CD1c-positive myeloid dendritic cell (primary cell): ENCODE measurements at regions not wholly inside any gene's neighbourhood (a gene's known extent, or its start where the extent isn't known, plus 50 kb on each side); places are given as distances from the start of the nearest gene placed in this dataset.
"Not testable (repeated sequence)": the region's sequence is repeated elsewhere in the genome, so short reads cannot be mapped to it uniquely, and the experiment has no call there.

Source experiments
- DNase-seq: peaks from one replicate; pipeline ENCODE4 v3.0.0-alpha.2; 2016; ENCODE audit errors: extremely low spot score

DNA sequence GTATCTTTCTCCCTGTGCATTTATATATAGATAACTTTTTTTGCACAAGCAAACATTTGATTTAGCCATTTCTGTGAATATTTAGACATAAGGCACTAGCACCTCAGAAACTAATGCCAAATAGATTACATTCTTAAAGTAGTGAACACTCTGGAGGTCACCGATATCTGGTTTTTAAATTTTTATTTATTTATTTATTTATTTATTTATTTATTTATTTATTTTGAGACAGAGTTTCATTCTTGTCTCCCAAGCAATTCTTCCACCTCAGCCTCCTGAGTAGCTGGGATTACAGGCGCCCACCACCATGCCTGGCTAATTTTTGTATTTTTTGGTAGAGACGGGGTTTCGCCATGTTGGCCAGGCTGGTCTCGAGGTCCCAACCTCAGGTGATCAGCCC lies 67.9 kb upstream of the FST start:
- DNase-seq: not testable (repeated sequence)

DNA sequence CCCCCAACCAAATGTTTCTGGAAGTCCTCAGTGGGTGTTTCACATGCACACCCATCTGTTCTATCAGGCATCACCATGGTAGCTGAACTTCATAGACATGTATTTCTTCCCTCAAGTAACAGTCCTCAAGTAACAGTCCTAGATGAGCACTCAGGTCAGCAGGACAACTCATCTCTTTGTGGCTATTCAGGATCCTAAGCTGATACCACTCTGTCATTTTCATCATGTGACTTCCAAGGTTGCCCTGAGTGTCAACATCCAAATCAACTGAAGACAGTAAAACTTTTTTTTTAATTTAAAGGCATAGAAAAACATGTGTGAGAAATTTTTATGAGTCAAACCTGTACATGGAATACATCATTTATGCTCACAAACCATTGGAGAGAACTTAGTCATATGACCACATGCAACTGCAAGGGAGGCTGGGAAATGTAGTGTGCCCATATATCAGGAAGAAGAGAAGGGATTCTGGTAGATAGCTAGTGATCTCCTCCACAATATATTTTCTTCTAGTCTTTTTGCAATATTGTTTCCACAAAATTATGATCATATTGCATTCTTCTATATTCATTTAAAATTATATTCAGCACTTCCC lies 64.2 kb upstream of the FST start:
- peak; percentile 11 for DNase-seq

DNA sequence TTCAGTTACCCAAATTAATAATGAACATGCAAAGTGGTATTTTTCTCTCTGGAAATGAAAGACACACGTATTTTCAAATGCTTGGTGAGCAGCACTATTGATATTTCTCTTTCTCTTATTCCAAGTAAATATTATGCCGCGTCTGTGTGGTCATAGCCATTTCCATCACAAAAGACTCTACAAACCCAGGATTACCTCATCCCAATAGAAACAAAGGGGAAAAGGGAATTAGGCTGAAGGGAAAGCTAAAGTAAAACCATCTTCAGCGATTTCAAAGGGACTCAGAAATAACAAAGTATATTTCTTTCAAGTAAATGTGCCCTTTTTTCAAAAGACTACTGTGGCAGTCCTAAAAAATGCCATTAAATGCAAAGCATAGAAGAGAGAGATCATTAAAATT lies 62.0 kb upstream of the FST start:
- DNase-seq: no peak

DNA sequence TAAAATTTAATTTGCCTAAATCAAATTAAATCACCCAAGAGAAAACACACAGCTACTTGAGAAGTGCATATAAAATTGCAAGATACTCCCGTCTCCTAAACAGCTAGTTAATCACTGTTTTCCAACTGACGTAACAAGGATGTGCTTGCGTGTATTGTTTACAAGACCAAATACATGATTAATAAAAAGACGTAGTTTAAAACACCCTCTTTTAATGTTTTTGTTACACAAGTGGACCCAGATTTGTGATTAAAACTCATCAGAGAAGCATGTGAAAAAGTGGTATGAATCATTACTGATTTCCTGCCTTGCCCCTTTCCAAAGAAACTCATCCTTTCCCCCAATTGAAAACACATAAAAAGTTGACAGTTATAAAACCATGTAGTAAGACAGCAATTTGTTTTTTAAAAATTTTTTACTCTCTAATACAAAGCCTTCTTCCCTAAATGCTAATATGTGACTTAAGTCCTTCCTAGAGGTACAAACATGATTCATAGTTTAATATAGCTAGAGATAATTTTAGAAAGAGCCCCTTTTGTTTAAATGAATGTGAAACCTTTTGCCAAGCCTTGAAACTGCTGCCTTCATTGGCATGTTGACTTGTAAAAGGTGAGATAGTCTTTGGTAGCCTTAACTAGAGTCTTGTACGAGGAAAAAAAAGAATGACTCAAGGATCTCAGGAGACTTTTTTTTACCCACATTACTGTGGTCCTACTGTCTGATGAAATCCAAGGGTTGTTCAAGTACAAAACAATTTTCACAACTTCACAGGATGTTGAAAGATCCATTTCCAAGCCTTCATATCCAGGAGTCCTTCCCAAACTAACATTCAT lies 61.4 kb upstream of the FST start:
- DNase-seq: no peak

DNA sequence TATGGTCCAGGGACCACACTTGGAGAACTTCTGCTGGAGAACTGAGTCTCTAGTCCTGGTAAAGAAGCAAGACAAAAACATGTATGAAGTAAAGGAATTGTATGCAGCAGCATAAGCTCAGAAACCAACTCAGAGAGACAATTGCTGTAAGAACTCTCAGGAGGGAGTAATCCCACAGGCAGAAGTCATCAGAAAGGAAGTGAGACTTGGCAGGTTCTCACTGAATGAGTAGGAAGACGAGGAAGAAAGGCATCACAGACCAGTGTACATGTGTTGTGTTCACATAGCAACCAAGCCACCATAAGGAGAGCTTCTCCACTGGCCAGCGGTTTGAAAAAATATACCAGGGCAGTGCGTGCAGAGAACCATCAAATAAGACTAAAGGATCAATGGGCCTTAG lies 57.9 kb upstream of the FST start:
- peak; percentile 58 for DNase-seq

DNA sequence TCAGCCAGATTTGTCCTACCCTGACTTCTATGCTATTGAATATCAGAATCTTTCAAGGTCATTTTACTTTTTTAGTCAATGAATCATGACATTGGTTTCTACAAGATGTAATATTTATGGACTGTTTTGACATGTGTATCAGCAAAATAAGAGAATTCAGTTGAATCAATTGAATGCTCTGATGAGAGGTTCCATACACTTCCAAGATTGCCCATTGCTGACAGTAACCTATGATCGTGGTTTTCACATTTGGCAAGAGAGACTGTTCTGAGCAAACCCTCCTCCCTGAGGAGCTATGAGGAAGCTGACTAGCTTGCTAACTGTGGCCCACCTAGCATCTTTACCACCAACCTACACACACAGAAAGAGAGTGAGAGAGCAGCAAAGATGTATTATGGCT lies 56.7 kb upstream of the FST start:
- no peak for DNase-seq

DNA sequence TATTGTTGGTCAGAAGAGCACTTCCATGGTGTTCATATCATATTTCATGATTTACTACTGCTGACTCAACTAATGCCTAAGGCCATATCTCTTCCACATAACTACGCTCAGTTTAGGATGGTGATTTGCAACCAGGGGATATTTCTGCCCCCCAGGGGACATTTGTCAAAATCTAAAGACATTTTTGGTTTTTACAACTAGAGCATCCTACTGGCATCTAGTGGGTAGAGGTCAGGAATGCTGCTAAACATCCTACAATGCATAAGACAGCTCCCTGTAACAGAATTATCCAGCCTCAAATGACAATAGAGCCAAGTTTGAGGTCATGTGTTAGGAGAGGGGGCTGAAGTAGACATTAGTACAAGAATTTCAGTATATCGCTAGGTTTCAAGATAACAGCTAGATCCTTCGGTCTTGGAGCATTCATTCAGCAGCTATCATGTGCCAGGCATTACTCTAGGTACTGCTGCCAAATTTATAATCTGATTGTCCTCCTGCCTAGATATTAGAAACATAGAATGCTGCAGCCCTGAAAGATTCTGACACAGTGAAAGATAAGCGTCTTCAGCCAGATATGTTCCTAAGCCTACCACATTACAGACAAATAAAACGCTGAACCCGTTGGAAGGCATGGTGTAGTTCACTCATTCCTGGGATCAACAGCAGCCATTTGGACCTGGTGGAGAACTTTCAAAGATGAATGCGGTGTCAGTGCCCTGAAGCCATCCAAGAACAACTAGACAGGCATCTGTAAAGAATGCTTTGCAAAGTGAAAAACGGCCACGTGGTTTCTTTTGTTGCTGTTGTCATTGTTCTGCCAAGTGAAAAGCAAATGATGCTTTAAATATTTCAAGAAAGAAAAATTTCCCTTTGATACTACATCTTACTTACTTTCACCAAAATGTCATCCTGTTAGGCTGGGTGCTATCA lies 55.5 kb upstream of the FST start:
- no peak for DNase-seq

DNA sequence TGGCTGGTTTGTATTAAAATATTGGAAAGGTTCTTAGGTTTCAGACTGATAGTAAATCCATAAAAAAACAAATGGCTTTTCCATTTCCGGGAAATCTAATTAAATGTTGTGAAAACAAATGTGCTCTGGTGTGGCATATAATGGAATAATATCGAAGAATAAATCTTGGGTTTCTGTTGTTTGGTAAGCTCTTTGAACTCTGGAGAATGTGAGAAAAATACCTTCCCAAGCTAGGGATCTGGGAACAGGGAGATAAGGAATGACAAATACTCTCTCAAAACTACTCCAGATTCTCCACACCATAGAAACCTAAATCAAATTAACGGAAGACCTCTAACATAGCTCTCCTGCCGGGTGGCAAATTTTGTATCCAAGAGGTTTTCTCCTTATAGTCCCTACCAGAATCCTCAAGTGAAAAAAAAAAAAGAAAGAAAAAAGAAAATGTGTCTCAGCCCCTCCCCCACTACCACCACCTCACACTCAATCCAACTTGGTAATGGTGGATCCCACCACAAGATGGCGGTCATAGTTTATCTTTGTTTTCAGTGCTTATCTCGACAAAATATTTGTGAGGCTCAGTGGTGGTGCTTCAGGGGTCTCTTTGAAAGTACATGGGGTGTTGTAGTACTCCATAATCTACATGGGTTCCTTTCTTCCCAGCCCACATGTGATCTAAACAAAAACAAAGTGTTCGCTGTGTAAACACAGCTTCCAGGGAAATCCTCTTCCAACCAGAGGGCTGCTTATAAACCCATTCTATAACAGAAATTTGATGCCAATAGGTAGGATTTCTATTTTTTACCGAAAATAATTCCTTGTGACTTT lies 54.5 kb upstream of the FST start:
- peak; percentile 37 for DNase-seq

DNA sequence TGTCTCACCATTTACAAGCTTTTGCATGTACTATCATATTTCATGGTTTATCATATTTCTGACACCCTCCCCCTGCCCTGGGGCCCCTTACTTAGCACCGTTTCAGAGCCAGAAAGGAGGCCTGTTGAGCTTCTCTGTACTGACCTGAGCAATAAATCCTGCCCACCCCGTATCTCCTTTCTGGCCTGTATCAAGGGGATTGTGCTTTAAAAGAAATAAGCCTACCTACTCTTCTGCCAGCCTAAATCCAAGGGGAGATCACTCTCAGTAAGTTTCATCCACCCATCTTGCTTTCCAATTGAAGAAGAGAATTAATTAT lies 54.0 kb upstream of the FST start:
- DNase-seq: no peak

DNA sequence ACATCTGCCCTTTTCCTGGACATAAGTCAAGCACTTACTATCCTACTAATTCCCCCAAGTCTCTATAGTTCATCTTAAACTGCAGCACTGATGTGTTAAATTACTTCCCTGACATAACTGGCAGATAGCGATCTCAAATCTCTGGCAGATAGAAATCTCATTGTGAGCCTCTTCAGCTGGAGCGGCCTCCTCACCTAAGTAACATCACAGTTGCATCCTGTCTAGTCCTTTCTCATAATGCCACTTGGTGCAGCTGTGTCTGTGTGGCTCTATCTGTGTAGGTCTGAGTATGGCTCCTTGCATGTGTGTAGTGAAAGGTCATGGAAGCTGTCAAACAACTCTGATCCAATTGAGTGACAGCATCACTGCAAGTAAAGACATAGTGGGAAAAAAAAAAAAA lies 53.6 kb upstream of the FST start:
- no peak for DNase-seq

DNA sequence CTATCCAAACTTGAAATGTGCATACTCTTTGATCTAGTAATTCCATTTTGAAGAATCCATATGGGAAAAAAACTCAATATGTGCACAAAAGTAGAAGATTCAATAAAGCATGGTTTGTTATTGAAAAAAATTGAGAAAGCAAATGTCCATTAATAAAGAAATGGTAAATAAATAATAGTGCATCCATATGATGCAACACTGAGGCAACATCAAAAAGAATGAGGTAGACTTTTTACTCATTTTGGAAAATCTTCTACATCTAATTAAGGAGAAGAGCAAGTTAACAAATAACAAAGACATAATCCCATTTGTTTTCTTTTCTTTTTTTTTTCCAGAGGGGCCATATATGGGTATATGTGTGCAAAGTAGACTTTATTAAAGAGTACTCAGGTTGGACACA lies 52.5 kb upstream of the FST start:
- no peak for DNase-seq

DNA sequence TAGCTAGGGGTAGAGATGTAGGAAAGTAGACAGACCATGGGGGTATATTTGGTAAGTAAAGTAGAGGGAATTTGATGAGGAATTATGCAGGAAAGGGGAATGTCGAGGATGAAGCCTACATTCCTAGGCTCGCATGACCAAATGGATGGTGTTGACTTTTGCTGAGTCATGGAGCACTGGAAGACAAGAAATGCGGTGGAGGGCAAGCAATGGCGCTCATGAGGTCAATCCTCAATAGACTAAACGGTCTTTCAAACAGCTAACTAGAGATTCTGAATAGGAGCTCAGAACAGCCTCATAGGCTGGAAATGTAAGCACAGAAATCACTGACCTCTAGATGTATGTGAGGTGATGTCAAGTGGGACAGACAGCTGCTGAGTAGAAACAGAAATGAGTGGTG lies 50.7 kb upstream of the FST start:
- no peak for DNase-seq

DNA sequence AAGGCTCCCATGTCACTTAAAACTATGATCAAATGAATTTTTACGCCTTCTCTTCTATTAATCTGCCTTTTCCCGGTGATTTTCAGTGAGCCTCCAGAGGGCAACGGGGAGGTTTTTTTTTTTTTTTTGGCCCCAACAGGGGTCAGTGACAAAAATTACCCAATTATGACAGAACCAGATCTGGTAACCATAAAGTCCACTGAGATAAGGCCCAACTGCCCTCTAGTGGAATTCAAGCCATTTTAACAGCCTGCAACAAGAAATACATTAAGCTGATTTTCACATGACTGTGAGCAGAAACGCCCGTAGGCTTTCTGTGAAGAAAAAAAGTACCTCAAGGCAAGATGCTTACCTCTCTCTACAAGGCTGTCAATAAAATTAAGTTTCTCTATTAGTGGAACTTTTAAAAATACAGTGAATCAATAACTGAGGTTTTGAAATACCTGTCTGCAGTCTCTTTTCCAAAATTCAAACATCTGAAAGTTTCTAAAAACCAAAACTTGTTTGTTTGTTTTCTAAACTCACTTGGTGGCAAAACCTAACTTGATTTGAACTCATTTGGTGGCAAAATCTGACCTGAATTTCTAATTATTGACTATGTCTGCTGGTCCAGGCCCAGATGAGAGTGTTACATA lies 49.7 kb upstream of the FST start:
- no peak for DNase-seq
